ENCODE measurements at regions not wholly inside any gene's neighbourhood (a gene's known extent, or its start where the extent isn't known, plus 50 kb on each side); places are given as distances from the start of the nearest gene placed in this dataset.

GRCh38 chr5:56291079-56291643 lies 58.0 kb upstream of the ANKRD55 start:
- no peak for TF ChIP-seq CTCF (IDR thresholded peaks at IDR 0.05; ENCODE audit: borderline replicate concordance, insufficient read depth, low read depth, low read length)
- H3K4me3 ChIP-seq (ENCODE audit: low read depth, low read length), result no peak overlapping the region

- TF ChIP-seq CTCF (IDR thresholded peaks at IDR 0.05; ENCODE audit: borderline replicate concordance, insufficient read depth, low read depth, low read length), result no peak
These were observed 57.4 kb upstream of the ANKRD55 start for GRCh38 chr5:56290378-56291078.

GRCh38 chr5:56289602-56289987 lies 56.5 kb upstream of the ANKRD55 start:
- TF ChIP-seq CTCF (IDR thresholded peaks at IDR 0.05; ENCODE audit: borderline replicate concordance, insufficient read depth, low read depth, low read length), result no peak
- no peak overlapping the region for H3K4me3 ChIP-seq (ENCODE audit: low read depth, low read length)

More at GRCh38 chr5:56290378-56291078, 57.4 kb upstream of the ANKRD55 start:
- H3K4me3 ChIP-seq (ENCODE audit: low read depth, low read length), result no peak overlapping the region

GRCh38 chr5:56288873-56289601 lies 55.9 kb upstream of the ANKRD55 start:
- H3K4me3 ChIP-seq (ENCODE audit: low read depth, low read length), result no peak overlapping the region
- no peak for TF ChIP-seq CTCF (IDR thresholded peaks at IDR 0.05; ENCODE audit: borderline replicate concordance, insufficient read depth, low read depth, low read length)

- no peak overlapping the region for H3K4me3 ChIP-seq (ENCODE audit: low read depth, low read length)
- no peak for TF ChIP-seq CTCF (IDR thresholded peaks at IDR 0.05; ENCODE audit: borderline replicate concordance, insufficient read depth, low read depth, low read length)
These were observed 53.1 kb upstream of the ANKRD55 start for GRCh38 chr5:56286015-56286884.

GRCh38 chr5:56282951-56283350 lies 49.8 kb upstream of the ANKRD55 start:
- H3K4me3 ChIP-seq (ENCODE audit: low read depth, low read length), result no peak overlapping the region
- no peak for TF ChIP-seq CTCF (IDR thresholded peaks at IDR 0.05; ENCODE audit: borderline replicate concordance, insufficient read depth, low read depth, low read length)

Measured in GM12875 (cell line).